Rectal smooth muscle tissue (tissue), 1 donor: ENCODE measurements at regions not wholly inside any gene's neighbourhood (a gene's known extent, or its start where the extent isn't known, plus 50 kb on each side); places are given as distances from the start of the nearest gene placed in this dataset.
A peak's percentile ranks its signal among the peaks of the same experiment; 100 is the strongest.
"Not testable (repeated sequence)": the region's sequence is repeated elsewhere in the genome, so short reads cannot be mapped to it uniquely, and the experiment has no call there.

Experiments
- H3K27ac ChIP-seq: one replicate; pipeline ENCODE4 v1.7.0; 2013; ENCODE audit warnings: low read depth, low read length, inconsistent platforms
- H3K27me3 ChIP-seq: one replicate; pipeline ENCODE4 v1.7.0; 2013; ENCODE audit warnings: low read length; ENCODE audit not compliant: control insufficient read depth, insufficient read depth
- H3K36me3 ChIP-seq: one replicate; pipeline ENCODE4 v1.7.0; 2013; ENCODE audit warnings: low read length; ENCODE audit not compliant: control insufficient read depth, insufficient read depth
- H3K4me1 ChIP-seq: one replicate; pipeline ENCODE4 v1.7.0; 2013; ENCODE audit warnings: low read length; ENCODE audit not compliant: control insufficient read depth, insufficient read depth
- H3K4me3 ChIP-seq: one replicate; pipeline ENCODE4 v1.7.0; 2013; ENCODE audit warnings: low read length
- H3K9ac ChIP-seq: one replicate; pipeline ENCODE4 v1.7.0; 2013; ENCODE audit warnings: low read length

- Histone ChIP-seq H3K4me1 (peaks cover 7% of the 10 kb centered on the region), H3K27ac (no peak overlapping the region), H3K9ac (no peak overlapping the region), H3K4me3 (peak overlapping the region; percentile 78), H3K27me3 (no peaks in the 10 kb centered on the region), H3K36me3 (no peaks in the 10 kb centered on the region)
Measured at GRCh38 chr6:13874191-13874549, 50.6 kb upstream of the RNF182 start.

- Histone ChIP-seq H3K4me3 (peak overlapping the region; percentile 78), H3K4me1 (peaks cover 7% of the 10 kb centered on the region), H3K27ac (no peak overlapping the region), H3K9ac (peak overlapping the region; percentile 21), H3K27me3 (no peaks in the 10 kb centered on the region), H3K36me3 (no peaks in the 10 kb centered on the region)
Measured at GRCh38 chr6:13873288-13874190, 51.2 kb upstream of the RNF182 start.

GRCh38 chr6:13872681-13873080 is 52.1 kb upstream of the RNF182 start:
- no peak overlapping the region for H3K9ac ChIP-seq
- H3K36me3 ChIP-seq, result no peaks in the 10 kb centered on the region
- no peak overlapping the region for H3K27ac ChIP-seq
- H3K27me3 ChIP-seq, result no peaks in the 10 kb centered on the region
- H3K4me3 ChIP-seq, result no peak overlapping the region
- peaks cover 7% of the 10 kb centered on the region for H3K4me1 ChIP-seq

- not testable (repeated sequence) for H3K27me3 ChIP-seq, H3K27ac ChIP-seq, H3K36me3 ChIP-seq, H3K4me3 ChIP-seq, H3K9ac ChIP-seq, H3K4me1 ChIP-seq
Measured at GRCh38 chr6:13872006-13872405, 52.7 kb upstream of the RNF182 start.

GRCh38 chr6:13870214-13870830 is 54.4 kb upstream of the RNF182 start:
- no peaks in the 10 kb centered on the region for H3K27me3 ChIP-seq
- H3K36me3 ChIP-seq, result no peaks in the 10 kb centered on the region
- no peak overlapping the region for H3K27ac ChIP-seq

GRCh38 chr6:13868236-13868635 is 53.9 kb upstream of the MCUR1 start:
- H3K36me3 ChIP-seq, result no peaks in the 10 kb centered on the region
- H3K27me3 ChIP-seq, result no peaks in the 10 kb centered on the region
- no peak overlapping the region for H3K27ac ChIP-seq
- H3K9ac ChIP-seq, result no peak overlapping the region
- no peak overlapping the region for H3K4me3 ChIP-seq
- H3K4me1 ChIP-seq, result peaks cover under 1% of the 10 kb centered on the region

More at GRCh38 chr6:13870214-13870830, 54.4 kb upstream of the RNF182 start:
- H3K4me3 ChIP-seq, result no peak overlapping the region
- H3K4me1 ChIP-seq, result peaks cover 7% of the 10 kb centered on the region
- no peak overlapping the region for H3K9ac ChIP-seq

- Histone ChIP-seq H3K27me3 (no peaks in the 10 kb centered on the region), H3K36me3 (no peaks in the 10 kb centered on the region), H3K9ac (no peak overlapping the region), H3K27ac (no peak overlapping the region), H3K4me3 (no peak overlapping the region), H3K4me1 (no peaks in the 10 kb centered on the region)
Measured at GRCh38 chr6:13866301-13866700, 51.9 kb upstream of the MCUR1 start.

- H3K36me3 ChIP-seq, result no peaks in the 10 kb centered on the region
- no peaks in the 10 kb centered on the region for H3K4me1 ChIP-seq
- peaks cover 4% of the 10 kb centered on the region for H3K27me3 ChIP-seq
- H3K4me3 ChIP-seq, result no peak overlapping the region
- H3K9ac ChIP-seq, result no peak overlapping the region
- no peak overlapping the region for H3K27ac ChIP-seq
Measured at GRCh38 chr6:13865141-13865540, 50.8 kb upstream of the MCUR1 start.

- H3K4me3 ChIP-seq, H3K36me3 ChIP-seq, H3K27ac ChIP-seq, H3K4me1 ChIP-seq, H3K27me3 ChIP-seq, H3K9ac ChIP-seq: not testable (repeated sequence)
Measured at GRCh38 chr6:13864669-13865068, 50.3 kb upstream of the MCUR1 start.
